ENCODE measurements at regions not wholly inside any gene's neighbourhood (a gene's known extent, or its start where the extent isn't known, plus 50 kb on each side); places are given as distances from the start of the nearest gene placed in this dataset.

DNA sequence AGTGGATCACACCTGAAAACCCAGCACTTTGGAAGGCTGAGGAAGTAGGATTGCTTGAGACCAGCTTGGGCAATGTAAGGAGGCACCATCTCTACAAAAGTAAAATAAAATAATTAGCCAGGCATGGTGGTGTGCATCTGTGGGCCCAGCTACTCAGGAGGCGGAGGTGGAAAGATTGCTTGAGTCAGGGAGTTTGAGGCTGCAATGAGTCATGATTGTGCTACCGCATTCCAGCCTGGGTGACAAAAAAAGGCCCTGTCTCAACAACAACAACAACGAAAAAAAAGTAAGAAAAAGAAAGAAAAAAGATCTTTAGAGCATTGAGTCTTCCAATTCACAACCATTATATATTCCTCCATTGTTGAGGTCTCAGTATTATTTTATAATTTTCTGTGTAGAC is 192.4 kb upstream of the DPH6 start:
- H3K27ac ChIP-seq (ENCODE audit: insufficient read depth, low read length) = no peak overlapping the region
- in situ Hi-C loops (cut with MboI; ENCODE audit: low sequenced_read_pairs) = no loop called here
- no peak overlapping the region for H3K23ac ChIP-seq (ENCODE audit: low read depth, low read length)
- intact Hi-C loops (cut with micrococcal nuclease) = loop anchor here (5.0 kb wide), 1 partner anchor 191 kb away; the partner anchor contains the start of gene DPH6
- no peak overlapping the region for H4K91ac ChIP-seq (ENCODE audit: insufficient read depth, low read depth, low read length)
- WGBS, 2 experiments (ENCODE audit: extremely low coverage in 2 of 2, insufficient read length in 1 of 2) = no CpG with 5 or more reads among the region's 3 CpGs
- peak overlapping the region; percentile 82; the same call in 1 of the 2 replicates for H2BK20ac ChIP-seq (ENCODE audit: low read depth, low read length)
- 0 out of 3 replicates have a peak overlapping the region, but pooled peaks have one; percentile 51 for H2BK15ac ChIP-seq (ENCODE audit: low read depth, low read length)
- TF ChIP-seq MAFK (IDR thresholded peaks at IDR 0.05; ENCODE audit: low read depth, low read length) = no peak
- H3K4ac ChIP-seq (ENCODE audit: low read depth, low read length) = no peak overlapping the region
- no peaks in the 10 kb centered on the region for H3K27me3 ChIP-seq (ENCODE audit: control insufficient read depth, insufficient read depth, low read length)
- no peak overlapping the region for H3K56ac ChIP-seq (ENCODE audit: extremely low read depth, insufficient read depth, low read length)
- H3K4me1 ChIP-seq (ENCODE audit: control insufficient read depth, insufficient read depth, low read length) = no peaks in the 10 kb centered on the region
- no TSS peak for BruUV-seq (replicated peaks)
- H4K20me1 ChIP-seq (ENCODE audit: insufficient read depth, low read length) = no peaks in the 10 kb centered on the region
- H3K14ac ChIP-seq (replicated peaks; ENCODE audit: low read depth, low read length) = peak overlapping the region; percentile 1; the same call in 1 of the 2 replicates
- H3K18ac ChIP-seq (ENCODE audit: low read depth, low read length) = peak overlapping the region; percentile 31; the same call in 1 of the 2 replicates
- POLR2A ChIA-PET (ENCODE audit: unreplicated experiment) = no interaction called here
- peak overlapping the region in 1 of 2 experiments; percentile 52; a peak in 2 of 4 replicates for H4K8ac ChIP-seq (ENCODE audit: low read depth in 2 of 2, low read length in 2 of 2)
- no peak overlapping the region for H2AK9ac ChIP-seq (replicated peaks; ENCODE audit: low read depth, low read length, poor library complexity)
- ATAC-seq (ENCODE audit: low read depth) (no peak), DNase-seq (peak; percentile 20)
- no peak overlapping the region for H4K5ac ChIP-seq (ENCODE audit: low read depth, low read length)
- no peaks in the 10 kb centered on the region for H3K79me1 ChIP-seq (ENCODE audit: low read depth in 1 of 2, low read length in 2 of 2)
- no peak overlapping the region for H2AFZ ChIP-seq (replicated peaks; ENCODE audit: low read length, poor library complexity)
- H3K4me3 ChIP-seq (ENCODE audit: insufficient read depth, low read depth, low read length) = no peak overlapping the region
- H3K4me2 ChIP-seq (ENCODE audit: low read depth, low read length) = no peak overlapping the region
- no peaks in the 10 kb centered on the region for H3K9me1 ChIP-seq (ENCODE audit: insufficient read depth, low read length)
- peak overlapping the region; percentile 57; the same call in 1 of the 2 replicates for H2BK120ac ChIP-seq (ENCODE audit: low read depth, low read length)
- dilution Hi-C loops (cut with HindIII; ENCODE audit: low sequenced_read_pairs, unreplicated experiment) = no loop called here
- H3K36me3 ChIP-seq (ENCODE audit: control insufficient read depth, insufficient read depth, low read length) = no peaks in the 10 kb centered on the region
- CTCF ChIA-PET = interaction anchor here (0.9 kb wide), 1 partner anchor 13 kb away, joined by 3 read pairs; no protein-coding TSS in a partner anchor
- H2AK5ac ChIP-seq (ENCODE audit: low read depth, low read length) = peak overlapping the region; percentile 11; the same call in 1 of the 2 replicates
- H3K9ac ChIP-seq (ENCODE audit: low read depth, low read length) = no peak overlapping the region
- no peaks in the 10 kb centered on the region for H3K9me3 ChIP-seq (ENCODE audit: control insufficient read depth, insufficient read depth, low read length)
- peak overlapping the region; percentile 33 for H2BK5ac ChIP-seq (ENCODE audit: low read depth, low read length, poor library complexity, severe bottlenecking)

Data from IMR-90 (cell line).